ENCODE measurements at regions not wholly inside any gene's neighbourhood (a gene's known extent, or its start where the extent isn't known, plus 50 kb on each side); places are given as distances from the start of the nearest gene placed in this dataset.

- Histone ChIP-seq H3K4me3 (replicated peaks; ENCODE audit: low read depth, low read length) (no peak overlapping the region), H3K27me3 (replicated peaks; ENCODE audit: control insufficient read depth, insufficient read depth, low read length) (no peaks in the 10 kb centered on the region), H3K36me3 (ENCODE audit: control insufficient read depth, insufficient read depth, low read length) (no peaks in the 10 kb centered on the region)
- no peak for DNase-seq (ENCODE audit: extremely low read depth, insufficient read length)
- TF ChIP-seq, protein P1, sequence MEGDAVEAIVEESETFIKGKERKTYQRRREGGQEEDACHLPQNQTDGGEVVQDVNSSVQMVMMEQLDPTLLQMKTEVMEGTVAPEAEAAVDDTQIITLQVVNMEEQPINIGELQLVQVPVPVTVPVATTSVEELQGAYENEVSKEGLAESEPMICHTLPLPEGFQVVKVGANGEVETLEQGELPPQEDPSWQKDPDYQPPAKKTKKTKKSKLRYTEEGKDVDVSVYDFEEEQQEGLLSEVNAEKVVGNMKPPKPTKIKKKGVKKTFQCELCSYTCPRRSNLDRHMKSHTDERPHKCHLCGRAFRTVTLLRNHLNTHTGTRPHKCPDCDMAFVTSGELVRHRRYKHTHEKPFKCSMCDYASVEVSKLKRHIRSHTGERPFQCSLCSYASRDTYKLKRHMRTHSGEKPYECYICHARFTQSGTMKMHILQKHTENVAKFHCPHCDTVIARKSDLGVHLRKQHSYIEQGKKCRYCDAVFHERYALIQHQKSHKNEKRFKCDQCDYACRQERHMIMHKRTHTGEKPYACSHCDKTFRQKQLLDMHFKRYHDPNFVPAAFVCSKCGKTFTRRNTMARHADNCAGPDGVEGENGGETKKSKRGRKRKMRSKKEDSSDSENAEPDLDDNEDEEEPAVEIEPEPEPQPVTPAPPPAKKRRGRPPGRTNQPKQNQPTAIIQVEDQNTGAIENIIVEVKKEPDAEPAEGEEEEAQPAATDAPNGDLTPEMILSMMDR (IDR thresholded peaks at IDR 0.05; ENCODE audit: insufficient read depth, low read length, poor library complexity, severe bottlenecking) = no peak
Observed at GRCh38 chr2:8102470-8102869, 579.4 kb upstream of the ID2 start.

- no peaks in the 10 kb centered on the region for H3K36me3 ChIP-seq (ENCODE audit: control insufficient read depth, insufficient read depth, low read length)
- H3K4me3 ChIP-seq (replicated peaks; ENCODE audit: low read depth, low read length) = no peak overlapping the region
- no peak for DNase-seq (ENCODE audit: extremely low read depth, insufficient read length)
- H3K27me3 ChIP-seq (replicated peaks; ENCODE audit: control insufficient read depth, insufficient read depth, low read length) = no peaks in the 10 kb centered on the region
- TF ChIP-seq, protein P1 (IDR thresholded peaks at IDR 0.05; ENCODE audit: insufficient read depth, low read length, poor library complexity, severe bottlenecking) = no peak
Observed at GRCh38 chr2:8103085-8103708, 578.7 kb upstream of the ID2 start.

GRCh38 chr2:8107150-8107549 is 574.7 kb upstream of the ID2 start:
- H3K27me3 ChIP-seq (replicated peaks; ENCODE audit: control insufficient read depth, insufficient read depth, low read length) = no peaks in the 10 kb centered on the region
- no peak for DNase-seq (ENCODE audit: extremely low read depth, insufficient read length)
- no peak overlapping the region for H3K4me3 ChIP-seq (replicated peaks; ENCODE audit: low read depth, low read length)
- H3K36me3 ChIP-seq (ENCODE audit: control insufficient read depth, insufficient read depth, low read length) = no peaks in the 10 kb centered on the region
- TF ChIP-seq, protein P1 (IDR thresholded peaks at IDR 0.05; ENCODE audit: insufficient read depth, low read length, poor library complexity, severe bottlenecking) = no peak

DNA sequence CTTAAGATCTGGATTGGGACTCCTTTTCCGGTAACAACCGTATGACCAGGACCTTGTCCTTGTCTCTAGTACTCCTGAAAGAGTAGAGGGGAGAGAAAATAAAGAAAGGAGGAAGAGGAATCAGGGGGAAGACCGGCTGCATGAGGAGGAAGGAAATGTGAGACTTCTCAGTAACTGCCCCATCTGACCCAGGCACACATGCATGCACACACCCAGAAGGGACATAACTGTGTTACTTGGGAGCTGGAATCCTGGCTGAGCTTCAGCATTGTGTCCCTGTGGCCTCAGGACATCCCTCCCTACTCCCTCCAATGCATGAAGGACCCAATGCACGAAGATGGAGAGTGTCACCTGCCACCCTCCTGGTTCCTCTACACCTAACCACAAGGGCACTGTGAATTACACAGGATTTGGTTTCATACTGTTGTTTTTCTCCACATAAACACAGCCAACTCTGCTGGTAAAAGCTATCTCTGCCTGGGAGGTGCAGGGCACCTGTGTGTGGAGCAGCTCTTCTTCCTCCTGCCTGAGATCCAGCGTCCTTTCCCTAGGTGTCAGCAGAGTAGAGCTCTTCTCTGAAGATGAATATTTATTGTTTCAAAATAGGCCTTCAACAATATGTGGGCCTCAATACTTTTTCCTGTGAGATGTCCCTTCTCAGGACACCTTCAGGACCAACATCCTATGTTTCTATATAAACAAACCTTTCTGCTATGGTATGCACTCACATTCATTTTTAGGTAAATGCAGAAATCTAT is 574.1 kb upstream of the ID2 start:
- Histone ChIP-seq H3K4me3 (replicated peaks; ENCODE audit: low read depth, low read length) (no peak overlapping the region), H3K27me3 (replicated peaks; ENCODE audit: control insufficient read depth, insufficient read depth, low read length) (no peaks in the 10 kb centered on the region), H3K36me3 (ENCODE audit: control insufficient read depth, insufficient read depth, low read length) (no peaks in the 10 kb centered on the region)
- no peak for DNase-seq (ENCODE audit: extremely low read depth, insufficient read length)
- TF ChIP-seq, protein P1 (IDR thresholded peaks at IDR 0.05; ENCODE audit: insufficient read depth, low read length, poor library complexity, severe bottlenecking) = no peak

GRCh38 chr2:8110716-8111115 is 571.1 kb upstream of the ID2 start:
- TF ChIP-seq, protein P1 (IDR thresholded peaks at IDR 0.05; ENCODE audit: insufficient read depth, low read length, poor library complexity, severe bottlenecking) = no peak
- H3K36me3 ChIP-seq (ENCODE audit: control insufficient read depth, insufficient read depth, low read length) = no peaks in the 10 kb centered on the region

More at GRCh38 chr2:8110716-8111115, 571.1 kb upstream of the ID2 start:
- Histone ChIP-seq H3K27me3 (replicated peaks; ENCODE audit: control insufficient read depth, insufficient read depth, low read length) (no peaks in the 10 kb centered on the region), H3K4me3 (replicated peaks; ENCODE audit: low read depth, low read length) (no peak overlapping the region)
- DNase-seq (ENCODE audit: extremely low read depth, insufficient read length) = no peak
